GM12865 (cell line): ENCODE measurements at regions not wholly inside any gene's neighbourhood (a gene's known extent, or its start where the extent isn't known, plus 50 kb on each side); places are given as distances from the start of the nearest gene placed in this dataset.

ENCODE experiments used
- DNase-seq: peaks from one replicate; pipeline ENCODE4 v3.0.0; 2010; ENCODE audit warnings: low read depth
- H3K4me3 ChIP-seq: 2 replicates; pipeline ENCODE4 v1.5.1; 2011; ENCODE audit warnings: mild to moderate bottlenecking, low read depth, low read length, control low read depth
- TF ChIP-seq, protein P1 (sequence below): IDR thresholded peaks from 2 replicates; pipeline ENCODE4 v1.5.1; 2011; ENCODE audit warnings: low read length, control low read depth, low read depth, inconsistent platforms; ENCODE audit not compliant: insufficient read depth; ENCODE audit errors: missing control alignments

DNA sequence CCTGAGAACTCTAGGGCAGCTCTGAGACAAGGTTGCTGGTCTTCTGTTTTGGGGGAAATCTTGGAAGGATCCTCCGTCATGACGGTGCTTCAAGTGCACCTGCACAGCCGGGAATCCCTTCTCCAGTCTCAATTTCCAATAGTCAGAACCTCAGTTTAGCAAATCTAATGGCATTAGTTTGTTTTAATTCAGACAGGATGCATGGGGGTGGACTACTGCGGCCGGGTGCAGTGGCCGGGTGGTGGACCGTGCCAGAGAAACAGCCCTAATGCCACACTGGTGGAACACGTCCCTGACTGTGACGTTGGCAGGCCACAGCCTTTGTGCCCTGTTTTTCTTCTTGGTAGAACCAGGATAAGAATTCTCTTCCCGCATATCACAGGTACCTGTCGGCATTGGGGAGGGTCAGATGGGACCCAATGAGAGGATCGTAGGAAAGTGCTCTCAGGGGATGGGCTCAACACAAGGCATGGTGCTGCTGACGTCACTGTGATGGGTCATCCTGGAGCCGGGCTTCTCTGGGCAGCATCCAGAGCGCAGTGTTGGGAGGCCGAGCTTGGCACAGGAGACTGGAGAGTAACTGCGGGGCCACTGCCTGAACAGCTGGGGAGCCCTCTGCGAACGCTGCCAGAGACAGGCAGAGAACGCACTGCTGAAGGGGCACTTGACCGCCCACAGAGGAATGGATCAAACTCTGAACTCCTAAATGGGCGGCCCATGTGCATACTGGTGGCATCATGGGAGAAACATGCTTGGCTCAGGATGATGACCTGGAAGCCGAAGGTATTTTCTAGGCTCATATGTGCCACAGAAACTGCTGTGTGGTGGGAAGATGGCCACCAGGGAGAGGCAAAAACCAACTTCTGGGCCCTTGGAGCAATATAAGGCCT, 313.8 kb upstream of the SHH start:
- no peak overlapping the region for H3K4me3 ChIP-seq
- TF ChIP-seq, protein P1, sequence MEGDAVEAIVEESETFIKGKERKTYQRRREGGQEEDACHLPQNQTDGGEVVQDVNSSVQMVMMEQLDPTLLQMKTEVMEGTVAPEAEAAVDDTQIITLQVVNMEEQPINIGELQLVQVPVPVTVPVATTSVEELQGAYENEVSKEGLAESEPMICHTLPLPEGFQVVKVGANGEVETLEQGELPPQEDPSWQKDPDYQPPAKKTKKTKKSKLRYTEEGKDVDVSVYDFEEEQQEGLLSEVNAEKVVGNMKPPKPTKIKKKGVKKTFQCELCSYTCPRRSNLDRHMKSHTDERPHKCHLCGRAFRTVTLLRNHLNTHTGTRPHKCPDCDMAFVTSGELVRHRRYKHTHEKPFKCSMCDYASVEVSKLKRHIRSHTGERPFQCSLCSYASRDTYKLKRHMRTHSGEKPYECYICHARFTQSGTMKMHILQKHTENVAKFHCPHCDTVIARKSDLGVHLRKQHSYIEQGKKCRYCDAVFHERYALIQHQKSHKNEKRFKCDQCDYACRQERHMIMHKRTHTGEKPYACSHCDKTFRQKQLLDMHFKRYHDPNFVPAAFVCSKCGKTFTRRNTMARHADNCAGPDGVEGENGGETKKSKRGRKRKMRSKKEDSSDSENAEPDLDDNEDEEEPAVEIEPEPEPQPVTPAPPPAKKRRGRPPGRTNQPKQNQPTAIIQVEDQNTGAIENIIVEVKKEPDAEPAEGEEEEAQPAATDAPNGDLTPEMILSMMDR = no peak
- DNase-seq = no peak

DNA sequence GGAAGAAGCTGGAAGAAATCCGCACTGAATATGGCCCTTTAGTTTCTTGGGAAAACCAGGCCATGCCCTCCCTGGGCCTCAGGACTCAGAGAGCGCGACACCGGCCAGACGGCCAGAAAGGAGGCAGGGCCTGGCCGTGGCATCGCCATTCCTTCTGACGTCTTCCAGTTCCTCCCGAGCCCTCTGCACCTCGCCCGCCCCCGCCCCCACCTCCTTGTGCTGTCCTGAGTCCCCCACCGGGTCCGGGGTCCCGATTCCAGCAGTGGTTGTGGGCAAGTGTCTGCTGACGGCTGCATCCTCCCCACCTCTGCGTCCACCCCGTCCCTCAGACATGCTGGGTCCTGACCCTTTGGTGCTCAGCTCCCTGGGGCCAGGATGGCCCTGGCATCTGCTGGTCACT, 312.1 kb upstream of the SHH start:
- no peak for DNase-seq
- no peak overlapping the region for H3K4me3 ChIP-seq
- TF ChIP-seq, protein P1 = no peak

DNA sequence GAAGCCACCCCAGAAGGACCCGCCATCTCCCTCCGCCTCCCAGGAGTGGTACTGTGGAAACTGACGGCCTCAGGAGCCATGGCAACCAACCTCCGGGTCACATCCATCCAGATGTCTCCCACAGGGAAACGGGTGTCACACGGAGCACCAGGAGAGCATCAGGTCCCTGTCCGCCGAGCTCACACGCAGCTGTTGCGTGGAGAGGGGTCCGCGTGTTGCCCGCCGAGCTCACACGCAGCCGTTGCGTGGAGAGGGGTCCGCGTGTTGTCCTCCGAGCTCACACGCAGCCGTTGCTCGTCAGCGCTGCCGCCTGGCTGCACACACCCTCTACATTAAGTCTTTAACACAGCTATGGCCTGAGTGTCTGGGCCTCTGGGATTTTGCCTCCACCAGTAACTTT, 311.1 kb upstream of the SHH start:
- TF ChIP-seq, protein P1 = no peak
- no peak for DNase-seq
- H3K4me3 ChIP-seq = no peak overlapping the region

DNA sequence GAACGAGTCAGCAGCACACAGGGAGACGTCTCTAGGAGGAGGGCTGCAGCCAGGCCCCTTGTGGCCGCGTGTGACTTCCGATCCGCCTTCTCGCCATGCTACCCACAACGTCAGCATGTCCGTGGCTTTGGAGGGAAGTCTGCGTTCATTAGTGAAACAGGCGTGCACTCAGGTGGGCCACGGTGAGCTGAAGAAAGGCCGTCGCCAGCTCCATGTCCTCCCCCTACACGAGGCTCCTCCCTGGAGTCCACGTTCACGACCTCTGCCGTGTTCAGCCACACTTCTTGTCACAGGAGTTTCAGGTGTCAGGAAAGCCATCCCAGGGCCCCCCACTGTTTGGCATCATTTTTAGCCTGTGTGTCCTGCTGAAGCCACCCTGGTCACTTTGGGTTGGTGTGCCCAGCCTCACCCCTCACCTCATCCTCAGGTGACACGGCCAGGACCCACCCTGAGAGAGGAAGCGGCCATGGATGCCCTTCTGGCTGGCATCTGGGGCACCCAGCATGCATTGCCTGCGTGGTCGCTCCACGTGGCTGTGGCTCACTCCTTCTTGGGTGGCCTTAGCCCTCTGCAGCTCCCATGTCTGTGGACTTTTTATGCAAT, 310.6 kb upstream of the SHH start:
- TF ChIP-seq, protein P1 = no peak
- H3K4me3 ChIP-seq = no peak overlapping the region
- no peak for DNase-seq

DNA sequence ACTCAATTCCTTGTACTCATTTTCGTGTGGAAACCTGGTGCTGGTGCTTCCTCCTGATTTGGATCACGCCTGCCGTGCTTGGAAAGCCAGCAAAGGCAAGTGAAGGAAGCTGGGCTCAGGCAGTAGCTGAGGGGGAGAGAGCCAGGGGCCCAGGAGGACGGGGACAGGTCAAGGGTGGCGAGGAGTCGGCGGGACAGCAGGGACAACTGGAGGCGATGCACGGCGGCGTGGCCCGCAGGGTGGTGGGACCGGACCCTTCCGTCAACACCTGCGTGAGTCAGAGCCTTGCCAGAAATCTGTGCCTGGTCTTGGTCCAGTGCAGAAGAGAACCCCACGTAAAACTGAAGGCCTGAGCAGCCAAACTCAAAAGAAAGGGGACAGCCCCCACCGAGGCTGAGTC, 309.7 kb upstream of the SHH start:
- TF ChIP-seq, protein P1 = no peak
- H3K4me3 ChIP-seq = no peak overlapping the region
- DNase-seq = no peak

DNA sequence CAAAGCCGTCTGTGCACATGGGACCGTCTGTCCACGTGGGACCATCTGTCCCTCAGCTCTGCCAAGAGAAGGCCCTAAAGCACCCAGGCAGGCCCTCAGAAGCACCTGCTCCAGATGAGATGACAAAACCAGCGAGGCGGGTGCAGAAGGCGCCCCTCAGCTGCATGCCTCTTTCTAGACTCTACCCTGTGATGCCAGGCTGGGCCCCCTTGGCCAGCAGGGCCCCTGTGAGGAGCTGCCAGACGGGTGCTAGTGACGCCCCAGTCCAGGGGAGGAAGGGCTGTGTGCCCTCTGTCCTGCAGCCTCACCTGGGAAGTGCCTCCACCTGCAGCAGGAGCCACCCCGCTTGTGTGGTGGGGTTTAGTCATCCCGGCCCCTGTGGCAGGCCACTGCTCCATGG, 309.2 kb upstream of the SHH start:
- H3K4me3 ChIP-seq = no peak overlapping the region
- no peak for DNase-seq
- TF ChIP-seq, protein P1 = no peak
